NCI-H446 (cell line): ENCODE measurements at regions not wholly inside any gene's neighbourhood (a gene's known extent, or its start where the extent isn't known, plus 50 kb on each side); places are given as distances from the start of the nearest gene placed in this dataset.
"Not testable (repeated sequence)": the region's sequence is repeated elsewhere in the genome, so short reads cannot be mapped to it uniquely, and the experiment has no call there.

ENCODE experiments used
- DNase-seq, 2 experiments: peaks; one replicate each; lab custom pipeline; 2025; lab: John Stamatoyannopoulos, UW

DNA sequence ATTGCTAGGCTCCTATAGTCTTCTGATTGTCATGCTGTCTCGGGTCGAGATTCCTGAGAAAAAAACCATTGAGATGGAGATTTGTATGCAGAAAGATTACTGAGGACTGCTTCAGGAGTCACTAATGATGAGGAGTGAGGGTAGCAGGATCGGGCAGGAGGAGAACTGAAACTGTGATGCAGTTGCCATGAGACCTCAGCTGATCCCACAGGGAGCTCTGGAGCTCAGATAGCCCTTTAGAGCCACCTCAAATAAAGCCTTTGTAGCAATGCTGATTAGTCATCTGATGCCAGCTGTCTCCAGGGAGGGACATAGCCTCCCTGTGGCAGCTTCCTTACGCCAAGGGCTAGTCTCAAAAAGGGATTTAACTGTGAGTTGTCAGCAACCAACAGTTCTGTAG is 256.9 kb downstream of the DMAC1 start:
- no peak for DNase-seq

DNA sequence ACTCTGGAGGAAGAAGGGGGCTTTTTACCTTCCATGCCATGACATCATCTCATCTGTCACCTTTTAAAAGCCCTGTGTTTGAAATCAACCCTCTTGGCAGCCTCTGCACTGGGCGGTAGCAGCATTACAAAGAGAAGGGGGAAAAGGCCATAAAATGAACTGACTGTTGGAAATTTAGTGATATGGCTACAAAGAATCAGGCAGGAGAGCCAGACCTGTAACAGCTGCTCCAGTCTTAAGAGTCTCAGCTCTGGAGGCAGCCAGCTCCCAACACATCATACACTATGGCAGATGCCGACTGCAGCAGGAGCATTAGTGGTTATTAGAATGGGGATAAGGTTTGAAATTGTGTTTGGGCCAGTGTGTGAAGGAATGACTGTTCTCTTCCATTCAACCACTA is 257.5 kb downstream of the DMAC1 start:
- no peak for DNase-seq

DNA sequence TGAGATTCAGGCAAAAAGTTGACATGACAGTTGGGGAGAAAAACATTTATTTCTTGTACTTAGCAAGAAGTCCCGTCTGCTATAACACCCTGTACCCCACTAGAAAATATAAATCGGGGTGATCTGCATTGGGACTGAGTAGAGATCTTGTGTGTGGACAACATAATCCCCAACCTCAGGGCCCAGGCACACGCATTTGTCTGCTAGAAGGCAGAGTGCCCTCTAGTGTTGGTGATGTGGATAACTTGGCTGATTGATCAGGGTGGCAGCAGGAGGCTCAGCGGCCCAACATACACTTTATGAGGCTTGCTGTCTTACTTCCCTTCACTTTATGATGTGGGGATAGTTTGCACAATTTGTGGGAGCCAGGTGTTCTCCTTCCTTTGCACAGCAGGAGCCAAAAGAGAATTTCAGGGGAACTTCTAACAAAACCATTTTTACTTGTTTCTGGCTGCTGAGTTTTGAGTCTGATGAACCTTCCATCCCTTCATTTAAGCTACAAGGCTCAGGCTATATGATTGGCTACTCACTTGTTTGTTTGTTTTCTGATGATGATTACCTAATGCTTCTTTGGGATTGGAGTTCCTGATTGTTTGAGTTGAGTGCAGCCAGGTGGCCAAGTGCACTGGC is 263.2 kb downstream of the DMAC1 start:
- peak; percentile 73 to 82 for DNase-seq

DNA sequence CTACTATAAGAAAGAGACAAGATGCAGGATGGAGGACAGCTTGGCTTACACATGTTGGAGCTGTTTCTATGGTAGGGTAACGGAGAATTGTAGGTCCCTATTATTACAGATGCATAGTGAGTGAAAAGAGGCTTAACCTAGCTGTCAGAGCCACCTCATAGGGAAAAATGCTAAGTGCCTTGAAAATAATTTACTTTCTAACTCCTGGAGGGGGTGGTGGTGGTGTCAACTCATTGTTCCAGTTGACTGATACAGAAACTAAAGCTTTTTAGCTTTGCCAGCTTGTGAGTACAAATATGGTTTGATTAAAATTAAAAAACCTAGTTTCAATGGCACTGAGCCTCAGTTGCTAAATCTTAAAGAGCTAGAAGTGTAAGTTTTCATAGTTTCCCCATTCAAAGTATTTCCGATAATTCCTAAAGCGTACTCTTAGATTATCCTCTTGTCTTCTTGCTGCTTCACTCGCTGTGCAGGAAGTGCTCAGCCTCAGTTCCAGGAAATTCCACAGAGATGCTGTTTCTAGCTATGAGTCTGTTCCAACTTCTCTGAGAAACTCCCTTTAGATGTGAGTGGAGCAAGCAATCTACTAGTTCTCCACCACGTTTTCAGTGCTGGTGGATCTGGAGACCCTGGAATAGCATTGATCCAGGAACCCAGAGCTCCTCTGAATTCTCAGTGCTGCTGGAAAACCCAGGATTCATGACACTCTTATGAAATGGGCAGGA is 265.2 kb downstream of the DMAC1 start:
- DNase-seq, result no peak

DNA sequence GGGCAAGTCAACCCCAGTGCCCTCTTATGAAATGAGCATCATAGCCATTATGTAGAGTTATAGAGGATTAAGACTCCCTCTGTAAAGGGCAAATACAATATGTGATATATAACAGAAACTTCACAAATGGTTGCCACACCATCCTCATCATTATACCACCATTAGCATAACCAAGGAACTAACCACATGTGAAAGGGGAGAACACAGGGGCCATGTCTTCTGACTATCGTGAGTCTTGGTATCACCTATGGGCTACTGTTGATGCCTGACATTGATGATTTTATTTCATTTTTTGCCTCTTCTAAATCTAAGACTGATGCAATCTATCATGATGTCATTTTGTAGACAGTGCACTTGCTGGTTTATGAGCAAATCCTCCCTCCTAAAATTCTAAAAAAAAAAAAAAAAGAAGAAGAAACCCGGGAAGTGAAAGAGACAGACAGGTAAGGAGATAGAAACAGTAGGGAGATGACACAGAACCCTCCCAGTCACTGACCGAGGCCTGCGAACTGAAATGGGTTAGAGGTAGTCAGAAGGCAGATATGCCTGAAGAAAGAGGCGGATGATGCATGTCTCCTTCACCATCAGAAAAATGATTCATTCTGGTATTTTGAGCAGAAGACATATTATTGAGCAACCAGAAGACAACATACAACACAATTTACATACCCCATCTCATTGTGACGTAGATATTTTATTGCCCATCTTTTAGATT is 266.0 kb downstream of the DMAC1 start:
- DNase-seq, result no peak

DNA sequence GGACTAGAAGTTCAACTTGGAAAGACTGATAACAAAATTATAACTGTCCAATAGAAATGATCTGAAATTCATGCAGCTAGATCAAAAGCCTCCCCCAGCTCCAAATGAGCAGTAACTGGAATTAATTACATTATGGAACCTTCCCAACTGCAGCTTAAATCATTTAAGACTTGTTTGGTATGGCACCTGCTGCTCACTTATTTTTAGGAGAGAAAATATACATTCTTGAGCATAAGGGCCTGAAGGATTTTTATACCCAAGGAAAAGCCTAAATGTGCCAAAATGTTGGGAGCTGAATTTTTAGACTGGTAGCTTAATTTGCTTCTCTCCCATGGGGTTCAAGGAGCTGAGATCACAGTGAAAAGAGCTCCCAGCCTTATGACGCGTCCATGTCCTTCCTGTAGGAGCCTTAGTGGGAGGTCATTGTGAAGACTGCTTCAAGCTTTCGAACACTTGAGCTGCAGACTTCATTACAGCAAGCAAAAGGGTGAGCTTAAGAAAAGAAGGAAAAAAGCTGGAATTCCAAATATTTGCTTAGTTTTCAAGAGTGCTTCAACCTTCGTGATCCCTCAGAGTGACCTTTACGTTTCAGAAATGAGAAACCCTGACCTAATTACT is 276.0 kb downstream of the DMAC1 start:
- DNase-seq, result no peak

DNA sequence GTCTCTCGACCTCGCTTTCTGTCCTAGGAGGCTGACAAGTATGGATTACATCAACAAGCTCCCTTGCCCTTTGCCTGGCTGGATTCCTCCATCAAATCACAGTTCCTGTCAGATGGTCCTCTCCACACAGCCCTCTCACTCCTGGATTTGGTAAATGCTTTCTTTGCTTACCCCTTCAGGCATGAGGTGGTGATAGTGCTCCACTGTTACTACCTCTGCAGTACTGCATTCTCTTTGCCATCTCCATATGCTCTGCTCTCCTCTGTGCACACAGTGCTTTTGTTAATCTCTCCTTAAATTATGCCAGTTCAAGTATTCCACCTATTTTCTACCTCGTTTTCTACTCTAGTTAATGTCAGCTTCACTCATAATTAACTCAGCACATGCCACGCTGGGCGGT is 279.2 kb downstream of the DMAC1 start:
- DNase-seq, result no peak

DNA sequence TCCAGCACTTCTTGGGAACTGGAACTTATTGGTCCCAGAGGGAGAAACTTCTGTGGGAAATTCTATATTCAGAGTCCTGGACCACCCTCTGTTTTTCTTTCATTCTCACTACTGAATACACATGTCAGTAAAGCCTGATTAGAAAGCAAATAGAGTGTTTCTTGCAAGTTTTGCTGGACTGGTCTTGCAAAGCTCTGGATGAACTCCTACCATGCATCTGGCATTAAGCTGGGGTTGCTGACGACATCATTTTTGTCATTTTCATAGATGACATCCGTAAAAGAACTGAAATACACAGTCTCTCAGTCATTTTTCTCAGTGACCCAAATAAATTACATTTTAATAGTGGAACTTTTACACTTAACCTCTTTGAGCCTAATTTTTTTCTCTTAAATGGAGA is 283.2 kb downstream of the DMAC1 start:
- no peak for DNase-seq

DNA sequence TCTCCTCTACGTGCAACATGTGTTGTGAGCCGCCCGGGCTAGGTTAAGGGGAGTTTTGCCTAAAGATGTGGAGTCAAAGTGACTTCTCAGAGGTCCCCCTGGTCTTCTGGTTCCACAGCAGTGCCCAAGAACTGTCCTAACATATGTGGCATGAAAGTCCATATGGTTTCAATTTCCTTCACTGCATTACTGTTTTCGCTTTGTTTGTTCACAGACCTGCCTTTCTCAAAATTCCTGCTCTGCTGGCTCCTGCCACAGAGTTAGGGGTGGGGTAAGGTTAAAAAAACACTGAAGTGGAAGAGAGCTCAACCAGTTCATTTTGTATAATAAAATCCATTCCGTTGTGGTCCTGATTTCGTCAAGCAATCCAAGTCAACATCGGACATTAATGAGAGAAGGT is 289.4 kb downstream of the DMAC1 start:
- DNase-seq, result no peak

DNA sequence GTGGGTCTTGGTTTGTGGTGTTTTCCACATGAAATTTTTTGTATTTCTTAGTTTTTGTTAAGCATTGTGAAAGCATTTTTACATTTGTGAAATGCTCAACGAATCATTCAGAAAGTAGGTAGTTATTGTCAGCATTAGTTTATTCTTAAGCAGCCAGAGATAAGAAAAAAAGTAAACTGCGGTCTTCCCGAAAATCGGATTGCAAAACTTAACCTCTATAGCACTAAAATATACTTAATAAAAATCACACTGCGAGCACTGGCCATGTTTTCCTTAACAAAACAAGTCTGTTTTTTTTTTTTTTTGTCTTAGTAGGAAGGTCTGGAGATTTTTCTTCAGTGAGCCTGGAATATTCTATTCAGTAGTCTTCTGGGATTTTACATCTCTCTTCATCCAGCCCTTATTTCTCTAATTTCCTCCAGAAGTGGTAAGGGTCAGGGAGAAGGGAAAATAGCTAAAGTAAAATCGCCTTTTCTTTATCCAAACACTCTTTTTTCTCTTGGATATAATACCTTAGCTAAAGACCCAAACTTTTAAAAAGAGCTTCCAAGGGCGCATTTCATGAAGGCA is 289.9 kb downstream of the DMAC1 start:
- no peak for DNase-seq

DNA sequence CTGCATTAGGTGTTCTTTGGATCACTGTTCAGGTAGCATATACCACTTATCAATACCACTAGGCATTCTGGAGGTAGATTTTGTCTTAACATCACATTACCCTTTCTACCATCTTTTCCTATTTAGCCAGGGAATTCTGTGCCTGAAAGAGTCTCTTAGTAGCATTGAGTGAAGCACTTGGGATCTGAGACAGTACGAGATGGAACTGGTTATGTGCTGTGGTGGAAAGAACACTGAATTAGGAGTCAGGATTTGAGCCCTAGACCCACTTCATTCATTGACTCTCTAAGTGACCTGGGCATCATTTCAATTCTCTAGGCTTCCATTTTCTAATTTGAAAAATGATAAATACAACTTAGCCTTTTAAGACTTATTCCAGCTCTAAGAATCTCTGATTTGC is 291.1 kb downstream of the DMAC1 start:
- no peak for DNase-seq

DNA sequence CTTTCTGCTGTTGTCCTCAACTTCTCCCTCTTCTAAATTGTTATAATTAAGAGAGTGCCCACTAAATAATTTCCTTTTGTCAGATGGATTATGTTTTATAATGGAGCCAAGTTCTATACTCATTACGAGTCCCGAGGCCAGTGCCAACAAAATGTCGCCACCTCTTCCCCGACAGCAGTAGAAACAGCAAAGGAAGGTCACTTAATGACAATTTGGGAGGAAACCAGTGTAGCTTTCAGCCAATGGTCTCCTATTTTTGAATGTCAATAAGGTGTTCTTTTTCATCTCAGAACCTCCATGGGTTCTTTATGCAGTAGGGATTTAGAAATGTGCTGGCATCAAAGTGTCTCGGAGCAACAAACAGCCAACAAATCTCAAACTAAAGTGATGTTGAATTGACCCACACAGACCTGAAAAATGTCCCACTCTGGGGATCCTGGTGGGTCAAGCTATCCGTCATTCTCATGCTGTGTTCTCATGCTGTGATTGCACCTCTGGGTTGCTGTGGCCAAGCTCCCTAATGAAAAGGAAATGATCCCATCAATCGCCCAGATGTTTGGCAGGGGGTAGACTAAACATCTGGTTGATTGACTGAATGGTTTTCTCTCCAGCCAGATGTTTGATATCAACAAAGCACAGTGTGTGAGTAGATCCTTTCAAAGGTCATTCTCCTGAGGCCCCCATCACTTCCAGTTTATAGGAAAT is 291.9 kb downstream of the DMAC1 start:
- no peak for DNase-seq

DNA sequence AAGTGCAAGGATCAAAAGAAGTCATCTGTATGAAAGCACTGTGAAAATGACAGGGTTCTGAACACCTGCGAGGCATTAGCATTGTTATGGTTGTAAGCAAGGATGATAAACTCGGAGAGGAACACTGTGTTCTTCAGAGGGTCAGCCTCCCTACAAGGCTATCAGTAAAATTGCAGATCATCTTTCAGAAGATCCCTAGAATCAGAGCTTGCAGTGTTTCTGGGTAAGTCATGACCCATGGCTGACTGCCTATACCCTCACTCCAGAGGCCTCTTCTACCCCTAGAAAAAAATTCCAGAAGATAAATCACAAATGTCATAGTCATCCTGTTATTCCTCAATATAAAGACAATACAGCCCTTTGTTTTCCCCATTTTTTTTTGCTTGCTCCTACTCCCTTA is 292.6 kb downstream of the DMAC1 start:
- no peak for DNase-seq

DNA sequence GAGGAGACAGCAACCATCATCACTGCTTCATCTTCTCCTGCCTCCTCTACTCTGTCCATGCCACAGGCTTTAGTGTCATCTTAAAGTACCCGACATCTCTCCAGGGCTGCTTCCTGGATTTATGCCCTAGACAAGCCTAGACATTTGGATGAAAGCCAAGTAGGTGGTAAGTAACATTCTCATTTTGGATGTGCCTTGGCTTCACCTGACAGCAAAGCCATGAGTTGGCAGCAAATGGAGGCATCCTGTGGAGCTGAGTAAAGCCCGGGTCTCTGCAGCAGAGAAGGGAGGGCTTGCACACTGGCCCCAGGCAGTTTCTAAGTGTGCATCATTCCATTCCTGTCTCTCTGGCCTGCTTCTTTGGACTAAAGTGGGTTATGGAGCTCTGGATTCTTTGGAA is 299.1 kb downstream of the DMAC1 start:
- peak; percentile 31 to 38 for DNase-seq

DNA sequence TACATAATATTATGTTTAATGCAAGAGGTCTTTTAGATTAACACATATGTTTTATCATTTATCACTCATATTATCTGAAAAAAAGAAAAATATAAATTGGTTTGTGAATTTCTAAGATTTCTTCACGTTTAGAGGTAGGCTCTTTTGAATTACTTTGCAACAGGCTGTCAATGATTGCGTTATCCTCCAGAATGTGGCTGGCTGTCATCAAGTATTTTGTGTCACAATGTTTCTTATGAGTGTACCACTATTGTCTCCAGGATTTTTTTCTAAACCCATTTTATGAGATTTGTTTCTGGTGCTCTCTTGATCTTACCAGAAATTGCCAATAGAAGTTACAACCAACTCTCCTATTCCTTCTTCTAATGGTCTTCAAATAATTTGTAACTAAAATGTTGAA is 307.9 kb downstream of the DMAC1 start:
- DNase-seq, result no peak

DNA sequence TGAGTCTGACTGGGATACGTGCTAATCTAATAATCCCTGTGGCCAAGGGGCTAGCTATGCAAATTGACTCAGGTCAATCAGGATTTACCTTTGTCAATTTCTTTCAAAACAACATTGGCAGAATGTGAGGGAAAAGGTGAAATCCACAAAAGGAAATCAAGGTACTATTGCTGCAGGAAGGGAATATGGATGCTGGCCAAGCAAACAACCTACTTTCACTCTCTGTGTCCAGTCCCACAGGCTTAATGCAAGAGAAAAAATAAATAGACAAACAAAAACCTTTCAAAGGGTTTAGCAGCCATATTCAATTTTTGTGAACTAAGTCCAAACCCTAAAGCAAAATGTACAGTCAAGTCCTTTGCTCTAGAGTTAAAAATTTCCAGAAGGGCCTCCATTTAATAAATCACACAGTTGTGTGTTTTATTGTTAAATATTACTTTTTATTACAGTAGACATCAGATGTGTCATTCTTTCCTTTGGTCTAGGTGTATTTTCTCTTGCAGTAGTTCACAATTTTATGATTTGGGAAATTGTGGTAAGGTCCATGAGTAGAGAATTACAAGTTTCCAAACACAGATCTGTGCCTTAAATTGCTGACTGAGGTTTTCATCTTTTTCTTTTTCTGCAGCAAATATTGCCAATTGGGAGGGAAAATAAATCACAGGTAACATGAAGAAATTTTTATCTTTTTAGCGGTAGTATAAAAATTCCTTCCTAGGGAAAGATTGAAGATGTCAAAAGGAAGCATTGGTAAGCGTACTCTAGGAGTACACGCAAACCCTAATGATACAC is 309.1 kb downstream of the DMAC1 start:
- DNase-seq, result no peak

DNA sequence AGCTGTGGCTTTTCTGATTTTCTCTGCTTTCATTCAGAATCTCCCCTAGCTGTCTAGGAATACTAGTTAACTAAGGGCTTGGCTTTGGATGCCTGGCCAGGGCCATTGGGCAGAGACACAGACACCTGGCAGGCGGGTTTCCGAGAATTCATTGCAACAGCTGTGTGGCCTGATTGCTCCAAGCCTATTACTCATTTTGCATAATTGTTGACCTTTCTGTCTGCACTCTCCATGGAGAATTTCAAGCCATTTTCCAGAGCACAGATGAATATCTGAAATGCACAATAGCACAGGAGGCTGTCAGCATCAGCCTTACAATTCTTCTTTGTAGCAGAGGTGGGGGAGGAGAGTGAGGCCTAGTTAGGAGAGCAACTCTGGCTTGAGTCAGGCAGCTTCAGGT is 310.5 kb downstream of the DMAC1 start:
- no peak for DNase-seq

DNA sequence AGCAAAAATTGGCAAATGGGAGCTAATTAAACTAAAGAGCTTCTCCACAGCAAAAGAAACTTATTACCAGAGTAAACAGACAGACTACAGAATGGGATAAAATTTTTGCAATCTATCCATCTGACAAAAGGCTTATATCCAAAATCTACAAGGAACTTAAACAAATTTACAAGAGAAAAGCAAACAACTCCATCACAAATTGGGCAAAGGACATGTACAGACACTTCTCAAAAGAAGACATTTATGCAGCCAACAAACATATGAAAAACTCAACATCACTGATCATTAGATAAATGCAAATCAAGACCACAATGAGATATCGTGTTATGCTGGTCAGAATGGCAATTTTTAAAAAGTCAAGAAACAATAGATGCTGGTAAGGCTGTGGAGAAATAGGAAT is 315.6 kb downstream of the DMAC1 start:
- DNase-seq, result not testable (repeated sequence)

DNA sequence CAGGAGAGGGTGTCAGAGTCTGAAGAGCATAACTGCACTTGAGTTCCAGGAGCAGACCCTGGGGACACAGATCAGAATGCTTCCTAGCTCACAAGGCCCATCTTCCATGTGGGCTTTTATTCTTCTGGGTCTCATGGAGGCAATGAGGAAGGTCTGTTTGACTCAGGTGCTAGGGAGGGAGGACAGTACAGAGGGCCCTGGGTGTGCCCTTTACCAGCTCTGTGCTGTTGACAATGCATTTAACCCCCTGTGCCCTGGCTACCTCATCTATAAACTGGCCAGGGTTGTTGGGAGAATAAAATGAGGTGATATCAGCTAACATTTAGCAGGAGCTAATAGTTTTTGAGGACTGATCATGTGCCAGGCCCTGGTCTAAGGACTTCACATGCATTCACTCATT is 318.0 kb downstream of the DMAC1 start:
- no peak for DNase-seq

DNA sequence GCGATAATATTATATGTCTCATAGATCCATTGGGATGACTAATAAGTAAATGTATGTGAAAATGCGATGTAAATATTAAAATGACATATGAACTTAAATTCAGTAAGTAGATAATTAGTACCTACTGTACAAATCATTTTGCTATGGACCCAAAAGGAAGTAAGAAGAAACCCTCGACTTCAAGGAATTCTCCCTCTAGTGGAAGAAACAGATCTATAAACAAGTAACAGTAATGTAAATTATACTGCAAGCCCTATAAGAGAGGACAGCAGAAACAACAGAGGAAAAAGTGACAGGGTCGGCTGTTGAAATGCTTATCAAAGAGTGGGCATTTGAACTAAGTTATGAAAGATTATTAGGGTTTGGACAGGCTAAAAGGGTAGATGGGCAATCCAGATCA is 320.3 kb downstream of the DMAC1 start:
- no peak for DNase-seq

DNA sequence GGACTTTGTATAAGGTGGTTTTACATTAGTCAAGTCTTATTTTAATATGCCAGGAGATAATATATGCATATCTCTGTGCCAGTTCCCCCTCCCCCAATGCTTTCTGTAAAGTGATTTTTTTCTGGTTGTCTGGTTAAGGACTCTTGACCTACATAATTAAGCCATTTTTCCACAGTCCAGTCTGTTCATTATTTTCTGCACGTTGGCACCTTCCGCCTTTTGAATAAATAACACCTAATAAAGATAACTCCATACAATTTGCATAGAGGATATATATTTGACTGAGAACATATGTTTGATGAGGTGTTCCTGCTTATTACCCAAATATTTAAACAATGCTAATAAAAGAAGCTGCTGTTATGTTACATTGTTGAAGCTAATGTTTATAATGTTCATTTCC is 320.9 kb downstream of the DMAC1 start:
- no peak for DNase-seq
